Stimulated activated memory B cell treated with anti-CD40 and anti-IgM and Interleukin-4, amounts not matched to agents 10 μg/mL and 1 μg/mL and 100 μg/mL, for 72 hours (primary cell): ENCODE measurements at regions not wholly inside any gene's neighbourhood (a gene's known extent, or its start where the extent isn't known, plus 50 kb on each side); places are given as distances from the start of the nearest gene placed in this dataset.
"Not testable (repeated sequence)": the region's sequence is repeated elsewhere in the genome, so short reads cannot be mapped to it uniquely, and the experiment has no call there.

Experiments
- ATAC-seq: fragments of 150-1000 bp; cut with Tn5 transposase; 2 replicates; pipeline ENCODE4 v1.10.0; 2021
- H3K27ac Mint-ChIP-seq: one replicate; pipeline ENCODE4 v1.8.0; 2022; ENCODE audit warnings: mild to moderate bottlenecking, mixed read lengths
- H3K27me3 Mint-ChIP-seq: one replicate; pipeline ENCODE4 v1.8.0; 2022; ENCODE audit warnings: mixed read lengths
- H3K36me3 Mint-ChIP-seq: one replicate; pipeline ENCODE4 v1.8.0; 2022; ENCODE audit warnings: mixed read lengths
- H3K4me1 Mint-ChIP-seq: one replicate; pipeline ENCODE4 v1.8.0; 2022; ENCODE audit warnings: mixed read lengths
- H3K4me3 Mint-ChIP-seq: one replicate; pipeline ENCODE4 v1.8.0; 2022; ENCODE audit warnings: mild to moderate bottlenecking, moderate library complexity, mixed read lengths
- H3K9me3 Mint-ChIP-seq: one replicate; pipeline ENCODE4 v1.8.0; 2022; ENCODE audit warnings: mixed read lengths

DNA sequence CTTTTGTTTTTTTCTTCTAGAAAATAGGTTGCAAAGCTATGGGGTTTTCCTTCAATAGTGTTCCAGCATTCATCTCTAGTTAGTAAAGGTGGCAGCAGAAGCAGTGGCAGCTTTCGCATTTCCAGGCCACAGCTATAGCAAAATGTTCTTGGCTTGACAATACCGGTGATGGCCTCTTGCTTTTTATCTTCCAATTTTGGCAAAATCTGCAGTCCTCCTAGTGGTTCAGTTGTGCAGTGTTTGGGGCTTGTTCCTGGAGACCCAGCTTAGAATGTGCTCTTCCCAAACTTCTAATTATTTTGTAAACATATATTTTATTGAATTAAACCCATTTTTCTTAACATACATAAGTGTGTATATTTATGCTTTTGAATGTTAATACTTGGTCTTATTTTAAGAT lies 370.6 kb upstream of the MAN1A1 start:
- Mint-ChIP-seq H3K27me3 (no peaks in the 10 kb centered on the region), H3K9me3 (no peaks in the 10 kb centered on the region), H3K36me3 (no peaks in the 10 kb centered on the region), H3K4me3 (no peak overlapping the region), H3K4me1 (peaks cover 18% of the 10 kb centered on the region), H3K27ac (no peak overlapping the region)
- ATAC-seq, result no peak

DNA sequence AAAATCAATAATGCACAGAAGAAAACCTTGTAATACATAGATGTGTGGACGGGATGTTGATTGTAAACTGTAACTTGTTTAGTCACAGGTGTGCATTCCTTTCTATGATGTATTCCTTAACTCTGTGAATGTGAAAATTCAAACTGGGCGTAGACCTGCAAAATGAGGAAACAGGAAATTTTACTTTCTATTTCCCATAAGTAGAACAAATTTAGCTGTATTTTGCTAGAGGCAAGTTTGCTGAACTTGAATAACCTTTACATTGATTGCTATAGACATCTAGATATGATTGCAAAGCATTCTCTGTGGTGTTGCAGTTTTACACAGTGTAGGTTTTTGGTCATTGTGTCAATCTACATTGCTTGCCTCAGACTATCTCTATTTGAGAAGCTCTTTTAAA lies 368.4 kb upstream of the MAN1A1 start:
- H3K27ac Mint-ChIP-seq, result no peak overlapping the region
- H3K36me3 Mint-ChIP-seq, result no peaks in the 10 kb centered on the region
- no peak overlapping the region for H3K4me3 Mint-ChIP-seq
- H3K9me3 Mint-ChIP-seq, result peaks cover under 1% of the 10 kb centered on the region
- peaks cover 18% of the 10 kb centered on the region for H3K4me1 Mint-ChIP-seq
- ATAC-seq, result no peak
- H3K27me3 Mint-ChIP-seq, result no peaks in the 10 kb centered on the region

DNA sequence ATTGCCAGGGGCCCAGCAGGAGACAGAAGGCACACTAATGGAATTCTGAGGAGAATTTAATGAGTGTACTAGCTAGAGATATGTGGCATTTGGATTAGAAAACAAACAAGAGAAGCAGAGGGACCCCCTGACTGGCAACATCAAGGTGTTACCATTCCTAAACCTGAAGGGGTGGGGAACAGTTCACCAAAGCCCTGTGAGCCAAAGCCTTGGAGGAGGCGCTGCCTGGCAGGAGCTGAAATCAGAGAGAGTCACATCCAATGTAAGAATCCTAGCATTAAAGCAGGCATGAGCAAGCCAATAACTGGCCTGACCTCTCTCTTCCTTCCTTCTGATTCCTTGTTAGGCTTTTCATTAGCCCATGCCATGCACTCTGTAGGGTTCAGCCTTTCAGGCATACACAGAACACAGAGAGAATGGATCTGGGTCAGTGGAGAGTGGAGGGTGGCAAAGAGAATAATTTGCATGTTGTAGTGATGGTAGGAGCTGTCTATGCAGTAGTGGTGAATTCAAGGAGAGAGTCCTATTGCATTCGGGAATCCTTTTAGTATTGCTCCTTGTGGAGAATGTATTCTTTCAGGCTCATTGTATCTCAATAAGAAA lies 367.2 kb upstream of the MAN1A1 start:
- H3K4me1 Mint-ChIP-seq, result peaks cover 18% of the 10 kb centered on the region
- peaks cover 4% of the 10 kb centered on the region for H3K9me3 Mint-ChIP-seq
- no peaks in the 10 kb centered on the region for H3K27me3 Mint-ChIP-seq
- H3K36me3 Mint-ChIP-seq, result no peaks in the 10 kb centered on the region
- no peak overlapping the region for H3K4me3 Mint-ChIP-seq
- no peak overlapping the region for H3K27ac Mint-ChIP-seq
- ATAC-seq, result no peak

DNA sequence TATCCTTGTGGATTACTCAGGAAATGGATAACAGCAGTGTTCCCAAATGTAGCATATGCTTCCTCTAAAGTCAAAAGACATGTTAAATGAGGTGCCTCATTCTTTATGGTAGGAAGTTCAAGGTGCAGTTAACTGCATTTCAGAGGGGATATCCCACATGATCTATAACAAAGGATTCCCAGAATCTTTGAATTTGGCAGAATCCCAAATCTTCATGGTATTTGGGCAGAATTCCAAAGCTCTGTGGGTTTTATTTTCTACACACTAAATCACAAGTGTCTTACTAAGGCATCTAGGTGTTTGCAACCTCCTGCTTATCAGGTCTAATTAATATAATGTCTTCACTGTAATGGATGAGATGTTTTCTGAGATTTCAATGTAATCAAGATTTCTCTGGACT lies 364.3 kb upstream of the MAN1A1 start:
- H3K27me3 Mint-ChIP-seq, result no peaks in the 10 kb centered on the region
- peaks cover 18% of the 10 kb centered on the region for H3K4me1 Mint-ChIP-seq
- no peak for ATAC-seq

DNA sequence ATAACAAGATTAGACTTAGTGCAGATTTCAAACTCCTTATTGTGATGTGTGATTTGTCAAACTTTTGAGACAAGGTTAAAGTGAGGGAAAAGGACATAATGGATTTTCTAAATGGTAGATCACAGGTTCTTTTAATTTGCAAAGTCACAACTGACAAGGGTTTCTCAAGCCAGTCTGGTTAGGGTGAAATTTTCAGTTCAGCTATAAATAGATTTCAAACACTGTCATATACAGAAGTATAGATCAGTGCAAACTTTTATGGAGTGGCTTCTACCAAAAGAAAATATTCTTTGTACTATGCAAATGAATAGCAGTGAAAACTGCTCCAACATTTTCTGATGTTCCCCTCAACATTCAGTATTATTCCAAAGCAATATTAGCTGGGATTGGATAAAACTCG lies 337.1 kb upstream of the MAN1A1 start:
- peaks cover 3% of the 10 kb centered on the region for H3K9me3 Mint-ChIP-seq
- no peaks in the 10 kb centered on the region for H3K36me3 Mint-ChIP-seq
- no peak overlapping the region for H3K27ac Mint-ChIP-seq
- no peak for ATAC-seq
- H3K4me3 Mint-ChIP-seq, result no peak overlapping the region
- no peaks in the 10 kb centered on the region for H3K4me1 Mint-ChIP-seq
- no peaks in the 10 kb centered on the region for H3K27me3 Mint-ChIP-seq

More for the DNA sequence above, 364.3 kb upstream of the MAN1A1 start:
- peaks cover 4% of the 10 kb centered on the region for H3K9me3 Mint-ChIP-seq
- no peaks in the 10 kb centered on the region for H3K36me3 Mint-ChIP-seq
- no peak overlapping the region for H3K4me3 Mint-ChIP-seq
- H3K27ac Mint-ChIP-seq, result no peak overlapping the region

DNA sequence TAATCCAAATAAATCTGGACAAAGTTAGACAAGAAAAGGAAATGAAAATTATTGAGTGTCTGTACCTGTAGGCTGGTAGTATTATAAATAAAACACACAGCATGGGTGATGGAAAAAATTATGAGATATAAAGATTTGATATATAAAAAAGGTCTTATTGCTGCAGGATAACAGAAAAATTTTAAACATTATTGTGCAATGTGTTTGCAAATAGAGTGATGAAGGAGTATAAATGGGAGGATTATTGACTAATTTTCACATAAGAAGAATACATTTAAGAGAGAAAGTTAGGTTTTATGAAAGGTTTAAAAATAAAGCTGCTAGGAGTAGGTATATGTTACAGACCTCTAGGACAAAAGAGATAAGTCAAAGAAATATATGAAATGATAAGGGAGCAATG lies 336.7 kb upstream of the MAN1A1 start:
- H3K36me3 Mint-ChIP-seq, result no peaks in the 10 kb centered on the region
- no peak overlapping the region for H3K27ac Mint-ChIP-seq
- no peak for ATAC-seq
- no peaks in the 10 kb centered on the region for H3K4me1 Mint-ChIP-seq
- no peaks in the 10 kb centered on the region for H3K27me3 Mint-ChIP-seq
- no peak overlapping the region for H3K4me3 Mint-ChIP-seq
- H3K9me3 Mint-ChIP-seq, result peaks cover 3% of the 10 kb centered on the region

DNA sequence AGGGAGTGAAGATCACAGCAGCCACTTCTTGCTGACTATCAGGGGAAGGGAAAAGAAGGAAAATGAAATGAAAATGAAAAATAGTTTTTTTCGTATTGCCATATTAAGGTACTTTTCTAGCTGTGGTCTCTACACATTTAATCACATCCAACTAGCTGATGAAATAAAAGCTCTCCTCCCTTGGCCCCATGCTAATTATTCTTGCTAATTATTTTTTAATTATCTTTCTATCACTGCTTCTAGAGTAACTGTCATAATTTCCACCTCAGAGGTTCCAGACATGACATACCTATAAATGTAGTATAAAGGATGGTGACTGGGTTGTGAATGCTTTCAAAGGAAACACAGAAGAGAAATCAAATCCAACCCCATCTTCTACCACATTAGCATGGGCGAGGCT lies 334.1 kb upstream of the MAN1A1 start:
- Mint-ChIP-seq H3K27ac (no peak overlapping the region), H3K36me3 (no peaks in the 10 kb centered on the region), H3K4me3 (no peak overlapping the region), H3K27me3 (no peaks in the 10 kb centered on the region), H3K4me1 (no peaks in the 10 kb centered on the region), H3K9me3 (no peaks in the 10 kb centered on the region)
- no peak for ATAC-seq

DNA sequence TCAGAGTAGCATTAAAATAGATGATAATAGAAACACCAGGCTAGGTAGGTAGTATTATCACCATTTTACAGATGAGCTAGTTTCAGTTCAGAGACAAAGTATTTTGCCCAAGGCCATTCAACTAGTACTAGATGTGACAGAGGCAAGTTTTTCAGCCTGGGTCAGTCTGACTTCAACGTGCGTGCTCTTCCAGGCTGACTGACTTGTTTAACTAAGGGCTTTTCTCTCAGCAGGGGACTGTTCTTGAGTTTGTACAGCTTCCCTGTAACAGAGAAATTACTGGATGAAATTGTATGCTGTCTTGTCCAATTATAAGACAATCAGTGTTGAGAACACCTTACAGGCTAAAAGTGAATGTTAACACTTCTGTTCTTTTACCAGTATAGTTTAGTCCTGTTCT lies 333.5 kb upstream of the MAN1A1 start:
- no peaks in the 10 kb centered on the region for H3K27me3 Mint-ChIP-seq
- no peak overlapping the region for H3K4me3 Mint-ChIP-seq
- ATAC-seq, result no peak
- no peaks in the 10 kb centered on the region for H3K36me3 Mint-ChIP-seq
- no peaks in the 10 kb centered on the region for H3K4me1 Mint-ChIP-seq
- H3K27ac Mint-ChIP-seq, result no peak overlapping the region
- no peaks in the 10 kb centered on the region for H3K9me3 Mint-ChIP-seq

DNA sequence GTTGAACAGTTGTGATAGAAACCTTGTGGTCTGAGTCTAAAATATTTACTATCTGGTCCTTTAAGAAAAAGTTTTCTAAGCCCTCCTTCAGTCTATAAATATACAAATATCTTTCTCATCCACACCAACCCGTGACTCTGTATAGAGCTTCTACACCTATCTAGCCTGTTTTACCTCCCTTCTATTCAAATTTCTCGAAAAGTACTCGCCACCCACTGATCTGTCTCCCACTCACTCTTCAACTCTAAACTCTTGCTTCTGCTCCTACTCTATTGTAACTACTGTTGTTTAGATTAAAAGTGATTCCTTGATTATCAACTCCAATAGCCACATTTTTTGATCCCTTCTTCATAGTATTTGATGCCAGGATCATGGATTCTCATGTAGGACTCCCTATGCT lies 329.4 kb upstream of the MAN1A1 start:
- no peak for ATAC-seq
- Mint-ChIP-seq H3K27me3 (peaks cover 9% of the 10 kb centered on the region), H3K9me3 (no peaks in the 10 kb centered on the region), H3K4me3 (no peak overlapping the region), H3K27ac (no peak overlapping the region), H3K4me1 (no peaks in the 10 kb centered on the region), H3K36me3 (no peaks in the 10 kb centered on the region)

DNA sequence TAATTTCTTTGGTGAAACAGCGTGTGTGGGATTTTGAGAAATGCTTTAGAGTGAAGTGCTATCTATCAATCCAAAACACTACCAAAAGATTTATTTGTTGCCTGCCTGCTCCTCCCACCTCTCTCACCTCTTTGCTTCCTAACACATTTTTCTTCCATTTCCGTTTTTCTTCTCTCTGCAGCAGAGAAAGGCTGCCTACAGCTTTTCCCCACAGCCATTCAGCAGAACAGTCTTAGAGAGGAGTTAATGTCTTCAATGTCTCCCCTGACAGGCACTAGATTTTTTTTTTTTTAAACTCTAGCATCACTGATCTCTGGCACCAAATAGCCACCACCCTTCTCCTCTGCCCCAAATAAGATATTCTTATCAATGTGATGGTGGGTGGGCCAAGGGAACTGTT lies 327.8 kb upstream of the MAN1A1 start:
- Mint-ChIP-seq H3K4me3 (no peak overlapping the region), H3K9me3 (no peaks in the 10 kb centered on the region), H3K36me3 (no peaks in the 10 kb centered on the region), H3K4me1 (no peaks in the 10 kb centered on the region), H3K27ac (no peak overlapping the region), H3K27me3 (peaks cover 9% of the 10 kb centered on the region)
- no peak for ATAC-seq

DNA sequence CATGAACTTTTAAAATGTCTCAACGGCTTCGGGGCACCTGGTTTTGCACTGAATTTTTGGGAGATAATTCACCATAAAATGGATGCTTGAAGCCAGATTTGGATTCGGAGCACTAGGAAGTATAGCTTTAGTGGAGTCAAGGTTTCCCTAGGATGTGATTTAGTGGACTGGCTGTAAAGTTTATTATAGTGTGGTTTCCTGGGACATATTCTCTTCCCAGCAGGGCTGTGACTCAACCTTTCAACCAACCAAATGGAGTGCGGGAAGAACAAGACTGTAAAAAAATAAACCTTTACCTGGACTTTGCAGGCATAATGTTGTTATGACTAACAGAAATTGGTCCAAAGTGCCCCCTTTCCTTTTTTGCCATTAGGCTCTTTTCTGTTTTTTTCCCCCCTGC lies 327.4 kb upstream of the MAN1A1 start:
- Mint-ChIP-seq H3K9me3 (no peaks in the 10 kb centered on the region), H3K27me3 (peaks cover 9% of the 10 kb centered on the region), H3K27ac (no peak overlapping the region), H3K4me3 (no peak overlapping the region), H3K4me1 (no peaks in the 10 kb centered on the region), H3K36me3 (no peaks in the 10 kb centered on the region)
- no peak for ATAC-seq

DNA sequence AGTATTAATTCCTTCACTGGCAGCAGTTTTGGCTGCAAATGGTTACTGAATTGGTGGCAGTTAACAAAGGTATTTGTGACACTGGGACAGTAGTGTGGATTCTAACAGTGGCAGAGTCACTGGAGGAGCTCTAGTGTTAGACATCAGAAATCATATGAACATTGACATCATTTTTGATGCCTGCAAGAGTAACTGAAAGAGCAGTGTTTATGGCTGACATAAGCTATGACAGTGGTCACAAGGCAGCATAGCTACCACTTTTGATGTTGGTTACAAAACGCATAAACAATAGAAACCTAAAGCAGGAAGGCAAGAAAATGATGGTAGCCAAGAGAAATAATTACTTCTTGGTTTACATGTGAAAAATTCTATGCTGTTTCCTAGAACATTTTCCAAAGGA lies 326.7 kb upstream of the MAN1A1 start:
- no peak overlapping the region for H3K27ac Mint-ChIP-seq
- H3K36me3 Mint-ChIP-seq, result no peaks in the 10 kb centered on the region
- H3K9me3 Mint-ChIP-seq, result no peaks in the 10 kb centered on the region
- peaks cover 9% of the 10 kb centered on the region for H3K27me3 Mint-ChIP-seq
- no peak overlapping the region for H3K4me3 Mint-ChIP-seq
- no peaks in the 10 kb centered on the region for H3K4me1 Mint-ChIP-seq
- ATAC-seq, result no peak

DNA sequence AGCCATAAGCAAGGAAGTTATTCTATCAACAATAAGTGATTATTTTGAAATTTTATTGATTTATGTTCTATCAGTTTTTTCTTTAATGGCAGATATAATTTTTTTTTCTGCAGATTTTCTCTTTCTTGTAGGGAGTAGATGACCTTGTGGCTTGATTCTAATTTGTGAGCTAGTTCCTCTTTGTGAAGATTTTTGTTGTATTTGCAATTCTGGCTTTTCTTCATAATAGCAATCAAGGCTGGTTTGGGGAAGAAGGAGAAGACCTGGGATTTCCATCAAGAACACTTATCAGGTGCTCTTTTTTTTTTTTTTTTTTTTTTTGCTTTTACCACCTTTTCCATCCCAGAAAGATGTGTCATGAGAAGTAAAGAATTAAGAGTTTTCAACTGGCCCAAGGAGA lies 324.2 kb upstream of the MAN1A1 start:
- Mint-ChIP-seq H3K27ac (no peak overlapping the region), H3K36me3 (no peaks in the 10 kb centered on the region), H3K9me3 (no peaks in the 10 kb centered on the region), H3K27me3 (peaks cover 9% of the 10 kb centered on the region), H3K4me3 (no peak overlapping the region), H3K4me1 (no peaks in the 10 kb centered on the region)
- no peak for ATAC-seq

DNA sequence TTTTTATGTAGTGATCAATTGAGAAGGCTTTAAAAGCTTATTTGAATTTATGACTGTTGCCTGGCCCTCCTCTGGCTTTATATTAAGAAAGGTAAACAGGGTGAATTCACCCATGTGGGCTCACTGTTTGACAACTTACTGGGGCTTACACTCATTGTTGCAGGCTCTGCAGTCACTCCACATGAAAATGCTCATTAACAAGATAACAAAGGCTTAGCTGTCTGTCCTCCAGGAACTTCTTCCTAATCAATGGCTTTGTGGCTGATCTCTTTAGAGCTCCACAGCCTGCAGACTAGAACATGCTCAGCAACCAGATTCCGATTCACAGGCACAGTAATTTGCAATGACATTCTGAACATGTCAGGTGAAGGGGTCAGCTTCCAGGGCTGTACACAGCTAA lies 323.2 kb upstream of the MAN1A1 start:
- Mint-ChIP-seq H3K4me3 (no peak overlapping the region), H3K27me3 (peaks cover 6% of the 10 kb centered on the region), H3K9me3 (no peaks in the 10 kb centered on the region)

DNA sequence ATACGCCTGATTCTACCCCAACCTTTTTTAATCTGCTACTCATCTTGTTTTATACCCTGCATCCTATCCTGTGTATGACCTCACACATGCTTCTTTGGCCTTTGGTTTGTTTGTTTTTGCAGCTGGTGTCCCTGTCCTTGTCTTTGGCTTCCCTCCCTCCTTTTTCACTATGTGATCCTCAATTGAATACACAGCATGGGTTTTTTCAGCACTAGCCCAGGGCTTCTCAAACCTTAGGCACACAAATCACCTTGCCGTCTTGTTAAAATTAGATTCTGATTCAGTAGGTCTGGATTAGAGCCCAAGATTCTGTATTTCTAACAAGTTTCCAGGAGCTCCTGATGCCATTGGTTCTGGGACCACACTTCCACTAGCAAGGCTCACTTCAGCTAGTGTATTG lies 321.5 kb upstream of the MAN1A1 start:
- no peak overlapping the region for H3K27ac Mint-ChIP-seq
- ATAC-seq, result peak; percentile 39
- no peaks in the 10 kb centered on the region for H3K27me3 Mint-ChIP-seq
- no peaks in the 10 kb centered on the region for H3K9me3 Mint-ChIP-seq
- H3K4me3 Mint-ChIP-seq, result no peak overlapping the region
- no peaks in the 10 kb centered on the region for H3K4me1 Mint-ChIP-seq
- no peaks in the 10 kb centered on the region for H3K36me3 Mint-ChIP-seq

More for the DNA sequence above, 323.2 kb upstream of the MAN1A1 start:
- H3K36me3 Mint-ChIP-seq, result no peaks in the 10 kb centered on the region
- H3K4me1 Mint-ChIP-seq, result no peaks in the 10 kb centered on the region
- no peak for ATAC-seq
- H3K27ac Mint-ChIP-seq, result no peak overlapping the region

DNA sequence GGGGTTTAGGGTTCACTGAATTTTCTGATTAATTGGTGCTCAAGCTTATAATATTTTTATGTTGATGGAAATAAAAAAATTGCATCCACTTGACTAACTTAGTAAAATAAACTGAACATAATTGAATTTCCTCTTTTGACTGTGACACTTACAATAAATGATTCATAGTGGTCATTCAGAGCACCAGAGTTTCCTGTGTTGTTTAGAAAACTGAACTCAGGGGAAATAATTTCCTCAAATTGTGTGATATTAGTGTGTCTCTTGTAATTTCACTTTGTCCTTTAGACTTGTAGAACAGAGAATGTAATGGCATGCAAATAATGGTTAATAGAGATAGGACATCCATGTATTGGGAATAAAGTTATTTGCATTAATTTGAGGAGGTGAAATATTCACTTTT lies 319.7 kb upstream of the MAN1A1 start:
- H3K27ac Mint-ChIP-seq, result no peak overlapping the region
- H3K4me3 Mint-ChIP-seq, result no peak overlapping the region
- ATAC-seq, result no peak

DNA sequence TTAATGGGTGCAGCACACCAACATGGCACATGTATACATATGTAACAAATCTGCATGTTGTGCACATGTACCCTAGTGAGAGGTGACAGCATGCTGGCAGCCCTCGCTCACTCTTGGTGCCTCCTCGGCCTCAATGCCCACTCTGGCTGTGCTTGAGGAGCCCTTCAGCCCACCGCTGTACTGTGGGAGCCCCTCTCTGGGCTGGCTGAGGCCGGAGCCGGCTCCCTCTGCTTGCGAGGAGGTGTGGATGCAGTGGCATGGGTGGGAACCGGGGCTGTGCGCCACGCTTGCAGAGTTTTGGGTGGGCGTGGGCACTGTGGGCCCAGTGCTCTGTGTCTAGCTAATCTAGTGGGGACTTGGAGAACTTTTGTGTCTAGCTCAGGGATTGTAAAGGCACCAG lies 315.9 kb upstream of the MAN1A1 start:
- ATAC-seq, H3K9me3 Mint-ChIP-seq, H3K4me1 Mint-ChIP-seq, H3K4me3 Mint-ChIP-seq, H3K27me3 Mint-ChIP-seq, H3K27ac Mint-ChIP-seq, H3K36me3 Mint-ChIP-seq: not testable (repeated sequence)

More for the DNA sequence above, 319.7 kb upstream of the MAN1A1 start:
- no peaks in the 10 kb centered on the region for H3K36me3 Mint-ChIP-seq
- H3K27me3 Mint-ChIP-seq, result no peaks in the 10 kb centered on the region
- no peaks in the 10 kb centered on the region for H3K9me3 Mint-ChIP-seq
- no peaks in the 10 kb centered on the region for H3K4me1 Mint-ChIP-seq
